A673 (cell line): ENCODE measurements at regions not wholly inside any gene's neighbourhood (a gene's known extent, or its start where the extent isn't known, plus 50 kb on each side); places are given as distances from the start of the nearest gene placed in this dataset.

Source experiments
- CTCF ChIP-seq: fragments of 300-800, 200-600 bp; sonication (generic); conservative IDR thresholded peaks from 2 replicates; pipeline ENCODE4 v1.5.1; 2017; ENCODE audit warnings: low read depth, mild to moderate bottlenecking, antibody characterized with exemption, low read length, moderate library complexity, mixed read lengths
- EZH2 ChIP-seq: fragments of 200-600 bp; sonication (generic); IDR thresholded peaks from 2 replicates; pipeline ENCODE4 v1.6.1; 2017; ENCODE audit warnings: borderline replicate concordance, low read depth, mild to moderate bottlenecking, mixed read lengths, antibody characterized with exemption, low read length; ENCODE audit not compliant: poor library complexity, severe bottlenecking

GRCh38 chr1:218811497-218811896, 362.2 kb upstream of the LYPLAL1 start:
- TF ChIP-seq CTCF, result no peak
- TF ChIP-seq EZH2, result no peak
